ENCODE measurements at regions not wholly inside any gene's neighbourhood (a gene's known extent, or its start where the extent isn't known, plus 50 kb on each side); places are given as distances from the start of the nearest gene placed in this dataset.

DNA sequence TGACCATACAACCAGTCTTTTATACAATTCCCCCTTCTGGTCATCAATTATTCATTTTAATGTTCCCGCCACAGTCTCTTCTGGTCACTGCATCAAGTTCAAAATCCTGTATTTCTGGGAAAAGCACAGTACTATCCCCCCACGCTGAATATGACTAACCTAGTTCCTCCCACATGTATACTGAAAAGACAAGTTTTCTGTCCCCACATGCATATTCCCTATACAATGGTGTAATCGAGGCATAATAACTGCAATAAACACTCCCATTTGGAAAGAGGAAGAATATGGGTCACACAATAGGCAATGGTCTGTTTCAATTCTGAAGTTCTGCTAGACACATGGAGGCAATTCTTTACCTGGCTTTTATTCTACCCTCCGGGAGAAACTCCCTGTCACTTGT lies 344.9 kb downstream of the EFNA5 start:
- peak; percentile 48 to 76 for DNase-seq

GRCh38 chr5:107324809-107325208 lies 345.9 kb downstream of the EFNA5 start:
- no peak for DNase-seq

GRCh38 chr5:107324071-107324470 lies 346.7 kb downstream of the EFNA5 start:
- no peak for DNase-seq

DNA sequence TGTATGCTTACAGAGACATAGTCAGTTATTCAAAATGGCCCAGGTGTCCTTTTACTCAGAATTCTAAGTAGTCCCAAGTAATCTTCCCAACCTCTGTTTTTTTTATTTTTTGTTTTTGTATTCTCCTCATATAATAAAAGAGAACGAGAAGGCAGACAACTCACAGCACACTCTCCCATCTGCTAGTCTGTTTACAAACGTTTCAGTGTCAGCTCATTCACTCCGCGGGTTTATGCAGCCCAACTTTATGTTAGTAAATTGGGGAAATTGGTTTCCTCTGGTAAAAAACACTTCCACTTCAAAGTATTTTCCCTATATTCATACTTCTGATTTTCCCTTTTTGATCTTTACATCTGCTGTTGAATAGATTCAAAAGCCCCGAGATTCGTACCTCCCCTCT lies 347.2 kb downstream of the EFNA5 start:
- DNase-seq = no peak

- no peak for DNase-seq
These were observed 347.8 kb downstream of the EFNA5 start for GRCh38 chr5:107322936-107323335.

DNA sequence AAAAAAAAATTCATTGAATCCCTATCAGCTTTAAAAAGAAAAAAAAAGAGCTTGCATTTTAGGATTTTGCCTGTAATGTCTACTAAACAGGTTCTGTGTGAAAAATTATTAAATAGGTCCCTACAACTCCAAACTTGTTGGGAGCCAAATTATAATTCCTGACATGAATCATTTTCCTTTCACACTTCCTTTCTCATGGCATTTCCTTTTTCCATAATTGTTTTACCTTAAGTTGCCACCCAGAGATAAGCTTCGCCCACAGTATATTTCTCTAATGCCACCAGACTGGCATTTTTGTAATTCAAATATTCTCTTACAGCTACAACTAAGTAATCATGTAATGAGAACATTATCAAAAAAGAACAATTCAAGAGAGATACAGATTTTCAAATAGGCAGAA lies 348.8 kb downstream of the EFNA5 start:
- DNase-seq = no peak

DNA sequence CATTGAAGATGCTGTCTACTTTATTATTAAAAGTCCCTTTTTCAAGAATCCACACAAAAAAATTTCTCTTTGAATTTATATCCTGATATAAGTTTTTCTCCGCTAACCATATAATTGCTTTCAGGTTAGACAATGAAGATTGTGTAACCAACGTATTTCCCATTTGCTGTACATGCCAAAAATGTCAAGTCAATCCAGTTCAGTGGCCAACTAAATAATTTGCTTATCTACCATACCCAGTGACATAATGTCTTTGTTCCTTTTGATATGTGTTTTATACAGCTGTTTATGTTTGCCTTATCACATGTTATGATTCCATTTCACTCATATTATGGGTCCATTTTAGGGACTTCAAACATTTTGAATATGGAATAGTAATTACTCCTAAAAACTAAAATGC lies 349.9 kb downstream of the EFNA5 start:
- no peak for DNase-seq

DNA sequence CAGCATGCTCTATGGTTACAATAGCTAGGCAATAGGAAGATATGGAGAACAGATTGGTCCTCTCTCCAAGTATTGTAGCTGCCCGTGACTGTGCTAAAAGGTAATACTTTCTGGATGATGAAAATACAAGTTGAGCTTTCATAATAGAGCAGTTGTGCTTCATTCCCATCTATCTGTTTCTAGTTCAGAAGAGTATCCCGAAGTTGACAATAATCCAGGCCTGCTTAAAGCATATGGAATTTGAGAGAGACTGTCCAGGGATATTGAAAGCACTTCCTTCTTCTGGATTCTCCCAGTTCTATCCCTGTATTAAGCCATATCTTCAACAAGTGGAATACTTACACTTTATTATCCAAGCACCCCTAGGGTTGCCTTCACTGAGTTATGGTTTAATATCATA lies 350.4 kb downstream of the EFNA5 start:
- DNase-seq = no peak

GRCh38 chr5:107319901-107320300 lies 350.8 kb downstream of the EFNA5 start:
- DNase-seq = no peak

- no peak for DNase-seq
These were observed 356.4 kb downstream of the EFNA5 start for GRCh38 chr5:107314330-107314729.

DNA sequence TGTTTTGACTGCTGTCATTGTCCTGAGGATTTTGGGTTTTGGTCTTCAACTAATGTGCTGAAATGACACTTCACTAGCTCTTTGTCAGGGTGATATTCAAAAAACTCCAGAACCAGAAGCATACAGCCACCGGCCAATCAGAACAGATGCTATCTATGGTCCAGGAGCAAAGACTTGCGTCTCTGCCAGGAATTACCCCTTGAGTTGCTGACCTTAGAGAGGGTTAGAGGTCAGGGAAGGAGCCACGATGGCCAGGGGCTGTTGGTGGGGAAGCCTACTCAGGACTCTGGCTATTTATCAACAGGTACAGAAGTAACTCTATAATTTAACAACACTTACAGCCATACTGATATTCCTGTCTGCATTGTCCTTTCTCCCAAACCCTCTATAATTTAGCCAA lies 356.8 kb downstream of the EFNA5 start:
- no peak for DNase-seq

- DNase-seq = no peak
These were observed 357.6 kb downstream of the EFNA5 start for GRCh38 chr5:107313098-107313497.

DNA sequence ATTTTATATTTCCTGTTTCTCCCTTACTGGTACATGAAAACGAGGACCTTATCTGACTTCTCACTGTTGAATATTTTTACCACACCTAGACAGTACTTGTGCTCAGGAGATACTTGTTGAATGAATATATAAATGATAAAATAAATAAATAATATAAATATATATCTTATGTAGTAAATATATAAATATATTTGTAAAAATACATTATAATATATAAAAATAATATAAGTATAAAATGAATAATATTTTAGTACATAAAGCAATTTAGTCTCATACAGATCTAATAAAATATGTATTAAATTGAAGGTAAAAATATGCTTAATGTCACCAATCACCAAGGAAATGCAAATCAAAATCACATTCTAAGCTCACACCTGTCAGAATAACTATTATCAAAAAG lies 360.6 kb downstream of the EFNA5 start:
- DNase-seq = no peak

DNA sequence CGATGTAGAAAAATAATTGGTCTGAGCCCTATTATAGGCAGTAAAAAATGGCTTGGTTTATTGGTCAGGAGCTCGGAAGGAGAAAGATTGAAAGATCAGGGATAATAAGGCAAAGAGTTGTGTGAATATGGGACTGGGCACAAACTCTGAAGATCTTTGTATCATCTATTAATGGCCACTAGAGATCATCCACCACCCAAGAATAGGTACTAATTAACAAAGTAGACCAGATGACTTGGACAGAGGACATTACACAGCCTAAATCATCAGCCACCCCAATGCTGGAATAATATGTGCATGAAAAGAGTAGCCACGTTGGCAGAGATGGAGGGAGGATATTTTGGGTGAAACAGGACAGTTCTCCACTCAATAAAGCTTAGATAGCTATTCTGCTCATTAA lies 364.1 kb downstream of the EFNA5 start:
- DNase-seq = no peak

DNA sequence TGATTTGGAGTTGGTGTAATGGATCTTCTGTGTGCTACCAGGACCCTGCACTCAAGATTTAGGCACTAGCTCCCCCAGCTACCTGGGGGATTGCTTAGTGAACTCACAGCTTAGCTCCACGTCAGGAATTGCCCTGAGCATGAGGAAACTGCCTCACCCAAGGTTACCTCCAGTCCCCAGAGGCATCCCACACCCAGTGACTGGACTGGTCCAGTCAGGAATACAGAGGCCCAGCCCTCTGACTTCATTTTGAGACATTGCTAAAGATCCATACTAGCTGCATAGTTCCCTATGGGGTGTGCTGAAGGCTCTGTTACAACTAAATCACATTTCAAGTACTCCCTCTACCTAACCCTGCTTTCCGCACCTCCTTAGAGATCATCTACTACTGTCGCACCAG lies 364.7 kb downstream of the EFNA5 start:
- DNase-seq = no peak

DNA sequence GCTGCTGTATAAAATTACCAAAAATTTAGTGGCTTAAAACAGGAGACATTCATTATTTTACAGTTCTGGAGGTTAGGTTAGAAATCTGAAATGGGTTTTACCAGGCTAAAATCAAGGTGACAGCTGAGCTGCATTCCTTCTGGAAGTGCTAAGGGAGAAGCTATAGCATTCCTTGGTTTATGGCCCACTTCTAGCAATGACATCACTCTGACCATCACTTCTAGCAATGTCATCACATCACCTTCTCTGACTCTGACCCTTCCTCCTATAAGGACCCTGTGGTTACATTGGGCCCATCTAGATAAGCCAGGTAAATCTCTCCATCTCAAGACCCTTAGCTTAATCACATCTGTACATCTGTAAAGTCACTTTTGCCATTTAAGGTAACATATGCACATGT lies 366.1 kb downstream of the EFNA5 start:
- DNase-seq = no peak

DNA sequence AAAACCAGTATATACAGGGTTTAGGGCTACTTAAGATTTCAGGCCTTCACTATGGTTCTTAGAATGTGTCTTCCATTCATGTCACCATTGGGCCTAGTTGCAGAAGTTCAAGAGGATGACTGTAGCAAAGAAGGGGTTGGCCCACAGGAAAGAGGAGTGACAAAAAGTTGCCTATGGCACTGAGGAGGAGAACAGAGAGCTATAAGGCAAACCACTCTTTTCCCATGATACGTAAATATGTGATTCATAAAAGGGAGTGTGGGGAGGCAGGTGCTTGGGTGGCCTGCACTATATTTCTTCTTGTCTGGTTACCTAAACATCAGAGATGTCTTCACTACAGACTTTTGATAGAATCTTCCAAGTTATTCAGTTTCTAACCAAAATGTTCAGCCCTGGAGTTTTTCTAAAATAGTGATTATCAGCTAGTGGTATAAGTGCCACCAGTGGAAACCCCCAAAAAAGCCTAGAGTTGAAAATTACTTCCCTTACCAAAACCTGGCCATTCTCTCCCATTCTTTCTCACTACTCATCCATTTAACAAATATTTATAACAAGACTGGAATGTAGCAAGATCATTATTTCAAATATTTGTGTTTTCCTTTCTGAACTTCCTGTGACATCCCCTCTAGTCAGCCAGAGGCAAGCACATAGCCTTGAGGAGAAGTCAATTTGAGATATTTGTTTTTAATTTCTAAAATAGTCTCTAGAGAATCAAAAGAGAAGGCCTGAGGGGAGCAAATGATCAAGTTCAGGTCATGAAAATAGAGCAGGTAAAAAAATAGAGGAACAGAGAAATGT lies 367.4 kb downstream of the EFNA5 start:
- DNase-seq = peak; percentile 58 to 59

DNA sequence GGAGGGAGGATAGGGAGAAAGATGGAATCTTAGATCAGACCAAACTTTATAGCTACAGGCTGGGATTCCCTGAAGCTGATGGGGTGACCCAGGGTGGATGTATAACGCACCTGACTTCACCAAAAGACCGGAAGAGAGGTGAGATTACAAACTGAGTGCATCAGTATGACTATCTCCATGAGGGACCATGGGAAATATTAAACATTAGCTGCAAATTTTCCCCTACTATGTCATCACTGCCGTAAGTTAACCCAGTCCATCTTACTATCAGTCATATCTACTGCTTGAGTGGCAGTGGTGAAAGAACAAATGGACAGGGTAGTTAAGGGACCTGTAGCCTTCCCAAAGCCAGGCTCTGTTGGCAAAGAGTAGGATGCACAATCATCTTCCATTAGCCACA lies 368.3 kb downstream of the EFNA5 start:
- peak in 1 of 2 donors; percentile 20 for DNase-seq

DNA sequence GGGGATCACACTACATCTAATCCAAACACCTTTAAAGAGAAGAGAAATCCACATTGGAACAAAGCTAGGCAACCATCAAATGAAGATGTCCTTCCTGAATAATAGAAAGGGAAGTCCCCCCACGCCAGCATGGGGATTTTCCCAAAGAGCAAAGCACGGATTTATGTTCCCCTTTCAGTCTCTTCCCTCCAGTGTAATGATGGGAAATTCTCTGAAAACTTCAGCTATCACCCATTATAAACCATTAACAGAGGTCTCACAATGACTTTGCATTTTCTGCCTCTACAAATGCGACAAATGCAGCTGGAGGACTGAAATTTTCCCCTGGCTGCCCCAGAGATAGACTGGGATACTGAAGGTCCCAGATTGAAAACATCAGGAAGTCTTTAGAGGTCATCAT lies 368.7 kb downstream of the EFNA5 start:
- DNase-seq = peak; percentile 90 to 96

- DNase-seq = peak; percentile 9 to 25
These were observed 369.9 kb downstream of the EFNA5 start for GRCh38 chr5:107300721-107301327.

- no peak for DNase-seq
These were observed 374.2 kb downstream of the EFNA5 start for GRCh38 chr5:107296572-107296971.

GRCh38 chr5:107295914-107296313 lies 374.8 kb downstream of the EFNA5 start:
- DNase-seq = no peak

- no peak for DNase-seq
These were observed 376.1 kb downstream of the EFNA5 start for GRCh38 chr5:107294669-107295068.

DNA sequence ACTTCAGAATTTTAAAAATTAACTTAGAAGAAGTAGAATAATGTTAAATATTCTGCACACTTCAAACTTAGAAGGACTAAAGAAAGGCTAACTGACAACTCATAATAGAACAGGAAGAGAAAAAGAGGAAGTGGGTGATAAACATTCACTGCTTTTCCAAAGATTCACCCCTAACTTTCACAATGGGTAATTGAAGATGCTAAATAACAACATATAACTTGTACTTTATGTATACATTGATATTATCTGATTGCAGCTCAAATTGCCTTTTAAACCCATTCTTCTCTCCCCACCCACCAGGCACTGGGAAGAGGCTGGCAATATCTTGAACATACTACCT lies 376.6 kb downstream of the EFNA5 start:
- DNase-seq = peak; percentile 56 to 59
